ENCODE measurements at regions not wholly inside any gene's neighbourhood (a gene's known extent, or its start where the extent isn't known, plus 50 kb on each side); places are given as distances from the start of the nearest gene placed in this dataset.
A peak's percentile ranks its signal among the peaks of the same experiment; 100 is the strongest.

GRCh38 chr20:3340443-3340842 is 67.0 kb downstream of the DNAAF9 start:
- intact Hi-C loops (cut with DNase I) = no loop called here
- Histone ChIP-seq H3K9me3 (no peaks in the 10 kb centered on the region), H3K4me1 (no peaks in the 10 kb centered on the region), H3K27ac (no peak overlapping the region), H3K27me3 (no peaks in the 10 kb centered on the region), H3K36me3 (peaks cover 25 to 50% of the 10 kb centered on the region in 2 donors), H3K4me3 (no peak overlapping the region)
- DNase-seq (ENCODE audit: low spot score in 2 of 2) = peak in 1 of 2 donors; percentile 67
- no peak for TF ChIP-seq CTCF (IDR thresholded peaks at IDR 0.05)

GRCh38 chr20:3339571-3339970 is 67.9 kb downstream of the DNAAF9 start:
- Histone ChIP-seq H3K4me1 (no peaks in the 10 kb centered on the region), H3K27me3 (no peaks in the 10 kb centered on the region), H3K27ac (no peak overlapping the region), H3K4me3 (no peak overlapping the region), H3K9me3 (no peaks in the 10 kb centered on the region), H3K36me3 (peaks cover 26 to 50% of the 10 kb centered on the region in 2 donors)
- intact Hi-C loops (cut with DNase I) = no loop called here
- DNase-seq (ENCODE audit: low spot score in 2 of 2) = no peak
- TF ChIP-seq CTCF (IDR thresholded peaks at IDR 0.05) = no peak

GRCh38 chr20:3339076-3339475 is 68.4 kb downstream of the DNAAF9 start:
- no peak for TF ChIP-seq CTCF (IDR thresholded peaks at IDR 0.05)
- no peaks in the 10 kb centered on the region for H3K4me1 ChIP-seq
- DNase-seq (ENCODE audit: low spot score in 2 of 2) = no peak
- no peak overlapping the region for H3K27ac ChIP-seq
- H3K36me3 ChIP-seq = peaks cover 31 to 54% of the 10 kb centered on the region in 2 donors
- no peaks in the 10 kb centered on the region for H3K27me3 ChIP-seq
- H3K9me3 ChIP-seq = no peaks in the 10 kb centered on the region
- no peak overlapping the region for H3K4me3 ChIP-seq
- intact Hi-C loops (cut with DNase I) = no loop called here

- Histone ChIP-seq H3K4me1 (no peaks in the 10 kb centered on the region), H3K9me3 (no peaks in the 10 kb centered on the region), H3K4me3 (no peak overlapping the region), H3K27ac (no peak overlapping the region), H3K27me3 (no peaks in the 10 kb centered on the region), H3K36me3 (peaks cover 45 to 64% of the 10 kb centered on the region in 2 donors)
- DNase-seq (ENCODE audit: low spot score in 2 of 2) = no peak
- intact Hi-C loops (cut with DNase I) = no loop called here
- no peak for TF ChIP-seq CTCF (IDR thresholded peaks at IDR 0.05)
These were observed 73.1 kb downstream of the DNAAF9 start for GRCh38 chr20:3334156-3334943.

- H3K4me3 ChIP-seq = no peak overlapping the region
- no peaks in the 10 kb centered on the region for H3K4me1 ChIP-seq
- peaks cover 41 to 68% of the 10 kb centered on the region in 2 donors for H3K36me3 ChIP-seq
- H3K9me3 ChIP-seq = no peaks in the 10 kb centered on the region
- no peak overlapping the region for H3K27ac ChIP-seq
- no peak for TF ChIP-seq CTCF (IDR thresholded peaks at IDR 0.05)
- no peak for DNase-seq (ENCODE audit: low spot score in 2 of 2)
- intact Hi-C loops (cut with DNase I) = no loop called here
- H3K27me3 ChIP-seq = no peaks in the 10 kb centered on the region
These were observed 77.3 kb downstream of the DNAAF9 start for GRCh38 chr20:3330046-3330741.
